NCI-H460 (cell line): ENCODE measurements at regions not wholly inside any gene's neighbourhood (a gene's known extent, or its start where the extent isn't known, plus 50 kb on each side); places are given as distances from the start of the nearest gene placed in this dataset.

Experiments
- DNase-seq: peaks from one replicate; pipeline ENCODE4 v3.0.0-alpha.2; 2016; ENCODE audit warnings: low read depth; ENCODE audit errors: extremely low read depth
- small RNA-seq, 2 experiments: library from RNA; depleted of rRNA; stranded (forward); fragments of <200 nt; gene quantifications; one replicate each; pipeline ENCODE3, GENCODE V24; 2014

DNA sequence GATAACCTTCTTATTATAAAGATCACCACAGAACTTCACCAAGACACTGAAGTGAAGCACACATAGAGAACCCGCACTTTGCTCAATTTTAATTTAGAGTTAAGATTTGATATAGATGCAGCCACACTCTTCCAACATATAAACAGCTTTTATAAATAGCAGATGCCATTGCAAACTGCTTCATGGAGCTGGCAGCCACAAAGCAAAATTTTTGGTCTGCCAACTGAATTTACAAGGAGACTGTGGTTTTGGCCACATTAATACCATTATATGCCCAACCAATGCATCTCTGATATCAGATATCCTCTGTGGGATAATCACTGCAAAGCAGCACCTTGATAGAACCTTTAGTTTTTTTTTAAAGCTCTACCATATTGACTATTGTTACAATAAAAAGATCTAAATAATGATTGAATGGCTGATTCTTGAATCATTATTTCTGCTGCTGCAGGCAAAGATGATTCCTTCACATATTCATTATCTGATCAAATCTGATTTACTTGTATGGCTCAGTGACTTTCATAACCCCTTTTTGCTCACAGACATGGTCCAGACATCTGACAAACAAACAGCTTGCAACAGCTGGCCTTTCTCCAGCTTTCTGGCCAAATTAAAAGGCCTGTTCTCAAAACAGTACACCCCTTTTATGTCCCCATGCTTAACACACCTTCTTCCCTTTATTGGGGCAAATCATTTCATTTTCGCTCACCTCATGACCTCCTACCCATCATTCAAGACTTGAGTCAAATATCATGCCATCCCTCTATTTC, 88.4 kb downstream of the METTL4 start:
- no peak for DNase-seq

DNA sequence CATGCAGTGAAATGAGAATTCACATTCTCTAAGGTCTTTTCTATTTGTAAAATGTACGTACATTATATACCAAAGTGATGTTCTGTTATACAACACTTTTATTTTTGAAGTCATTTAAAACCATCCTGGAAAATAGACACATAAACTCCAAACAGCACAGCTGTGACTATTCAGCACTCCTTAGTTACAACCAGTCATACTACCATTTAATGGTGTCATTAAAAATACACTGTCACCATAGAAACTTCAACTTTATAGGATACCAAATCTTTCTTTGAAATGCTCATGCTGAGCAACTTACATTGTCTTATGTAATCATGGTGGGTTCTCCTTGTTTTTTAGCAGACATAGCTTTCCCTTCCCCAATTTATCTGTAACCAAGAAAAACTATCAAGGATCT, 85.3 kb downstream of the METTL4 start:
- DNase-seq = no peak

DNA sequence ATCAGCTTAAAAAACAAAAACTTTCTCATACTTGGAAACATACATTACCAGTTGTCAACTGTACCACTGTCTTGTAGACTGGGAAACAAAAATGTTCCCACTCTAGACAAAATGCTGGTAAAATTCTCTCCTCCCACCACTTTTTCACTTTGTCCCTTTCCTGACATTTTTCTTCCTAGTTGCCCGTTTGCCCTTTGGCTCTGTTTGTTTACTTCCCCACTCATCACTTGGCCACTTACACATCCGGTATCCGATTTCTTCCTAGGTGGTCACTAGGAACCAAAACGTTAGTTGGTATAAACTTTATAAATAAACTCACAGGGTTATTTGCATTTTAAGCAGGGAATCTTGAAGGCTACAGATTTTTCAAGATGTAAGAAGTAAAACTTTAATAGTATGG, 84.9 kb downstream of the METTL4 start:
- DNase-seq = no peak

Small RNA genes in the stretch of these regions (small RNA-seq; reads per million reads assigned to genes)
- gene AP005119.1 (0 reads per million in 2 experiments), gene COX6CP3 (0 reads per million in 2 experiments), gene RN7SKP72 (0 to 0.41 reads per million in 2 experiments)
